Daoy (cell line): ENCODE measurements at regions not wholly inside any gene's neighbourhood (a gene's known extent, or its start where the extent isn't known, plus 50 kb on each side); places are given as distances from the start of the nearest gene placed in this dataset.
"Not testable (repeated sequence)": the region's sequence is repeated elsewhere in the genome, so short reads cannot be mapped to it uniquely, and the experiment has no call there.

ENCODE experiments used
- DNase-seq: peaks from one replicate; pipeline ENCODE4 v3.0.0-alpha.2; 2015; ENCODE audit warnings: low read depth

GRCh38 chr4:25981749-25982148 lies 67.7 kb downstream of the SMIM20 start:
- no peak for DNase-seq

DNA sequence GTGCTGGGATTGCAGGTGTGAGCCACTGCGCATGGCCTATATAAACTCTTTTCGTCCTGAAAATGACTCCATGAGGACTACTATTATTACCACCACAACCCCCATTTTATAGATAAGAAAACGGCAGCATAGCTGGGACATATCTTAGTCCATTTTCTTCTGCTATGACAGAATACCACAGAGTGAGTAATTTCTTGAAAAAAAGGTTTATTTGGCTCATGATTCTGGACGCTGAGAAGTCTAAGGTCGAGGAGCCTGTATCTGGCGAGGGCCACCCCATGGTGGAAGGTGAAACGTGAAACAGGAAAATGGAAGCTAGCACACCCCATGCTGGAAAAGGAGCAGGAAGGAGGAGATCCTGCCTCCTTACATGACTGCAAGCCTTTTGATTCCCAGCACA lies 68.9 kb downstream of the SMIM20 start:
- DNase-seq = no peak

DNA sequence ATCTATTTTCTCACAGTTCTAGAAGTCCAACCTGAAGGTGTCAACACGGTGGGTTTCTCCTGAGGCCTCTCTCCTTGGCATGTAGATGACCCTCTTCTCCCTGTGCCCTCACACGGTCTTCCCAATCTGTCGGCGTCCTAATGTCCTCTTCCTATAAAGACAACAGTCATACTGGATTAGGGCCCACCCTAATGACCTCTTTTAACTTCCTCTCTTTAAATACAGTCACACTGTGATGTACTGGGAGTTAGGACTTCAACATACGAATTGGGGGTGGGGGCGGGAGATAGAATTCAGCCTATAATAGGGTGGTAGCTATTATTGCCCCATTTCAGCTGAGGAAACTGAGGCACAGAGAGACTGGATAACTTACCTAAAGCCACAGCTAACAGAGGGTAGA lies 70.2 kb downstream of the SMIM20 start:
- no peak for DNase-seq

DNA sequence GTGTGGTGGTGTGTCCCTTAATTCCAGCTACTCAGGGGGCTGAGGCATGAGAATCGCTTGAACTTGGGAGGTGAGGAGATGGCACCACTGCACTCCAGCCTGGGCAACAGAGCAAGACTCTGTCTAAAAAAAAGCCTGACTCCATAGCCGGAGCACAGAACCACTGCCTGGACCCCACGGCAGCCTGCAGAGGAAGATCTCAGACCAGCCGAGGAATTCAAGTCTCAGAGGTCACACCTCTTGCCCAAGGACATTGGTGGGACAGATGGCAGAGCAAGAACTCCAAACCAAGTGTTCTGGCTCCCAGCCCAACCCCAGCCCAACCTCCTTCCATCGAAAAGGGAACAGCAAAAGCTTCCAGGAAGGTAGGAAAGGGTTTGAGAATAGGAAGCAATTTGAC lies 70.8 kb downstream of the SMIM20 start:
- DNase-seq = no peak

DNA sequence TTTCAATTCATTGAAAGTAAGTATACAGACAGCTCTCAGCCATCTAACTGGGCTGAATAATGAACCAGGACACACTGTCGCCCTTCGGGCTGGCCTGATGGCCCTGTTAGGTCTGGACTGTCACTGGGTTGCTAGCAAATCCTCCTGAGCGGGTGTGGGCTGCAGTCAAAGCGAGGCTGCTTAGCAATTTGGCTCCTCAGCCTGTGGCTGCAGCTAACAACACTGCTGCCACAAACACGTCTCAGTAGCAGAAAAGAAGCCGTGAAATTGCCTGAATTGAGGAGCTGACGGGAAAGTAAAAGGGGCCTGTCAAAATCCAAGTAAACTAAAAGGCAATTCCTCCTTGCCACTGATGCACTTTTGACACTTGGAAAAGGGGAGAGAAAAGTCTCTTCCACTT lies 72.8 kb downstream of the SMIM20 start:
- no peak for DNase-seq

DNA sequence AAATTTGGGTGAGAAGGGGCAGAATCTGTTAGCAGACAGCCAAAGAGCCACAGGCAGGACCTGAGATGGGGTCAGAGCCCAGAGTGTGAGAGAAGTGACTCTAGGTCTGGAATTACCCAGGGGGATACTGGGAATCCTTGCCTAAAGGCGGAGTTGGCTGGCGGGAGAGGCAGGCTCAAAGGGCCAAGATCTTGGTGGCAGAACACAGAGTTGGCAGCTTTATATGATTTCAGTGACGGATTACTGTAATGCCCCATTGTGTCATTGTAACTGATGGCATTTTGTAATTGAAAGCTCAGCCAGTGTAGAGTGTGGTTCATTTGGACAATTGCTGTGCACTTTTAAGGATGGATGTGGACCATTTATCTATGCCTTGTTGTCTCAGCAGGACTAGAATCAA lies 77.3 kb downstream of the SMIM20 start:
- no peak for DNase-seq

DNA sequence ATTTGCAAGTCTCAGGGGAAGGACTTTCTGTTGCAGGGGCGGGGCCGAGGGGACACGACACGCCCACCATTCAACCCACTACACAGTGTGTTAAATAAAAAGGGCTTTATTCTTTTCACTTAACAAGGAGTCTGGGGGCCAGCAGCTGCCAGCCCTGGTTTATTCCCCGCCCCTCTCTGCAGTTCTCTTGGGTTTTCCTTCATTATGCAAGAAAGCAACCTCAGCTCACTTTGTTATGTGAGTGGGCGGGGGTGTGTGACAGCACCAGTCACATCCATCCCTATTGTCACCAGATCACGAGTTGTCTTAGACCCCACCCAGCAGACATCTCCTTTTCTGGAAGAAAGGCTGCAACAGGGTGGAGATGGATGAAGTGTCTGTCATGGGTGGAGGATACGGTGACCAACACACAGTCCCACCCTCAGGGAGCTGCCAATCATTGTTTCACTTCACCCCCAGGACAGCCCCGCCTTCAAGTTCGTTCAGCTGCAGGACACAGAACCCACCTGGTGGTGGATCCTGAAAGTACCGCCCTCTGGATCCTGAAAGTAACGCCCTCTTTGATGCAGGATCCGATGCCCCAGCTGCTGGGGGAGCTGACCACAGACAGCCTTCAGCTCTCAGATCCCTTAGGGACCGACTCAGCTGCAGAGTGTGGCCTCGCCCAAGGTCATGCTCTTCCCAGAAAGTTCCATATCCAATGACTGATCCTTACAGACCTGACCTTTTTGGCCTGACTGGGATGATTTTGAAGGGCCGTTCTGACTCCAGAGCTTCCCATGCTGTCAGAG lies 79.6 kb downstream of the SMIM20 start:
- DNase-seq = peak; percentile 32

DNA sequence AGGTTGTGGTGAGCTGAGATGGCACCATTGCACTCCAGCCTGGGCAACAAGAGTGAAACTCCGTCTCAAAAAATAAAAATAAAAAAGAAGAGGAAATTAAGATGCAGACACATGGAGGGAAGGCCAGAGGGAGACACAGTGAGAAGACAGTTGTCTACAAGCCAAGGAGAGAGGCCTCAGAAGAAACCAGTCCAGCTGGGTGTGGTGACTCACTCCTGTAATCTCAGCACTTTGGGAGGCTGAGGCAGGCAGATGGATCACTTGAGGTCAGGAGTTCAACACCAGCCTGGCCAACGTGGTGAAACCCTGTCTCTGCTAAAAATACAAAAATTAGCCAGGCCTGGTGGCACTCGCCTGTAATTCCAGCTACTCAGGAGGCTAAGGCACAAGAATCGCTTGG lies 80.6 kb downstream of the SMIM20 start:
- peak; percentile 30 for DNase-seq

- no peak for DNase-seq
These were observed 86.4 kb downstream of the SMIM20 start for GRCh38 chr4:26000274-26000950.

DNA sequence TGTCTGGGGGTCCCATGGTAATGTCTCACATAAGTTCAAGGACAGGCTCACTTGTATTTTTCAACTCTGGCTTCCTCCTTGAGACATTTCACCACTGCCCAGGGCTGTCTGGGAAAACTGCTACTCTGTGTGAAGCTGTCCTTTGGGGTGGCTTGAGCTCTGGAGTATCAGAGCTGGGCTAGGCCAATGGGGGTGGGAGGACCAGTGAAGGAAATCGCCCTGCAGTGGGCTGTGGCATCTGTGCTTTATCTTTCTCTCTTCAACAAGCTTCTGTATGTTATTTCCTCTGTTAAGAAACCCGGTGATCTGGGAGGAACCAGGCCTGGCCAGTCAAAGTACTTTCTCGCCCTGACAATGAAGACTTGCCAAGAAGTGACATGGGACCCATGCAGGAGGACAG lies 87.4 kb downstream of the SMIM20 start:
- DNase-seq = no peak

DNA sequence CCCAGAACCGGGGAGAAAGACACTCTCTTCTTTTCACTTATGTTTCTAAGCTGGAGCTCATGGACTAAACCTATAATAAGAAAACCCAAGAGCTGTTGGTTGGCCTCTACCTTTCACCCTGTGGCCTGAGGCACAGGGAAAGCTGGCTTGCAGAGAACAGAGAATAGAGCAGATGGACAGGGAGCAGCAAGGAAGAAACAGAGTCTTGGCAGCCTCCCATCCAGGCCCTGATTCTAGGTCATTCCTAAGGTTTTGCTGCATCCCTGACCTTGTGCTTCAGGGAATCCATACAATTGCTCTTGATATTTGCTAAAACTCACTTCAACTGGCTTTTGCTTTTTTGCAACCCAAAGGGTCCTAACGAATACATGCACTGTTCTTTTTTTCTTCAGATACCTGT lies 87.8 kb downstream of the SMIM20 start:
- DNase-seq = no peak

GRCh38 chr4:26003056-26003455 lies 89.0 kb downstream of the SMIM20 start:
- no peak for DNase-seq

DNA sequence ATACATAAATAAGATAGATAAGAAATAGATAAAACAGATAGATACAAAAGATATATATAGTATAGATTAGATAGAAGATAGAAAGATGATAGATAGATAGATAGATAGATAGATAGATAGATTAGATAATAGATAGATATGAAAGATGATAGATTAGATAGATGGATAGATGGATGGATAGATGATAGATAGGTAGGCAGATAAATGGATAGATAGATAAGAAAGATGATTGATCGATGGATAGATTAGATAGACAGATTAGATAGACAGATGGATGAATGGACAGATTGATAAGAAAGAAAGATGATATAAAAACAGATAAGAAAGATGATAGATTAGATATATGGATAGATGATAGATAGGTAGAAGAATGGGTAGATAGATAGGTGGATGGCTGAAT lies 90.3 kb downstream of the SMIM20 start:
- DNase-seq = no peak

DNA sequence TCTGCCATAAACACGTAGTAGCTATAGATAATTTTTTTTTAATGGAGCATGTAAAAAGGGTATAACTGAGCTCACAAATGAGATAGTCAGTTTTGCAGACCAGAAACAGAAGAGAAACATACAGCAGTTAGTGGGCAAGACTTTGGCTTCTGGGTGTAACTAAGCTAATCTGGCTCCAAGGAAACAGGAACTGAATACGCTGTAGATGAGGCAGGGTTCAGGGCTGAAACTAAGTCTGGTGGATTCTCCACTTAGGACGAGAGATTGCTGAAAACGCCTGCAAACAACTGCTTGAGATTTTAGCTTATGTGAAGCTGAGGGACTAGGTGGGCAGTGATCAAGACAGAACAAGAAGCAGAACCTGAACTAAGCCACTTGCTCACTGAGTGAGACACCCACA lies 91.7 kb downstream of the SMIM20 start:
- DNase-seq = no peak

- no peak for DNase-seq
These were observed 94.7 kb downstream of the SMIM20 start for GRCh38 chr4:26008737-26009136.

DNA sequence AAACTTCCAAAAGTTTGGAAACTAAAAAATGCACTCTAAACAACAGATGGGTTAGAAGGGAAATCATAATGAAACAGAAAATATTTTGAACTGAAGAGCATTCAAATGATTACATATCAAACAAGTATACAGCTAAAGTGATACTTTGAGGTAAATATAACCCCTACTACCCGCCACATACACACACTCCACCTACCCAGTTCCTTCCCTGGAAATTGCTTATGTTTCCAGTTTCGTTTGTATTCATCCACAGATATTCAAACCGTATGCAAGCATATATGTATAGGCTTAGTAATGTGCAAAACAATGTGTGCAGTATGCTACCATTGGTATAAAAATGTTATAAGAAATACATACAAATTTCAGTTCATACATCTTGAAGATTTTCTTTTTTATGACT lies 95.5 kb downstream of the SMIM20 start:
- no peak for DNase-seq

DNA sequence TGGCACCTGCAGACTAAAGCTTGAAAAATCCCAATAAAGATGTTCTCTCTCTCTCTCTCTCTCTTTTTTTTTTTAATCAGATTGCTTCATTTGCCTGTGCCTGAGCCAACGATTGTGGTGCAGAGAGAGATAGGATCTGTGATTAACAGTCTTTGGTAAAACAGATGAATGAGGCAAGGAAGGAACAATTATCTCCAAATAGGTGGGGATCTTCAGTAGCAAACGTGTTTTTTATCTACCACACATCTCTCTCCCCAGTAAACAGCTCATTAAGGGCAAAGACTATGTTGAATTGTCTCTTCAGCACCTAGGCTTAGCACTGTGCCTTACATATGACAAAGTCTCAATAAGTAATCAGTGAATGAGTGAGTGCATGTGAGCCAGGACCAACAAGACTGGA lies 96.3 kb downstream of the SMIM20 start:
- no peak for DNase-seq

DNA sequence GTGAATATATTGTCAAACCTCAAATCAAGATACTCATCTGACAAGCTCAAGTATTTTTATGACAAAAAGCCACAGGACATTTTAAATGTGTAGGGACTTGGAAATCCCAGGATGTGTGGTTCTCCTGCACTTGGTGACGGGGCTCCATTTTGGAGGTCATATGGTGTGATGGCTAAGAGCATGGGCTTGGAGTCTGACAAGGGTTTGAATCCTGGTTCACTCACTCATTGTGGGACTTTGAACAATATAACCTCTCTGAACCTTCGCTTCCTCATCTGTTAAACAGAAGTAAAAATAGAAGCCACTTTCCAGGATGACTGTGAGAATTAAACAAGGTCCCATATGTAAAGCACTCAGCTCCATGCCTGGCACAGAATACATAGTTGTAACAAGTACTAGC lies 99.6 kb downstream of the SMIM20 start:
- no peak for DNase-seq

- DNase-seq = peak; percentile 52
These were observed 101.2 kb downstream of the SMIM20 start for GRCh38 chr4:26015133-26015651.

GRCh38 chr4:26015906-26016305 lies 101.9 kb downstream of the SMIM20 start:
- DNase-seq = no peak

DNA sequence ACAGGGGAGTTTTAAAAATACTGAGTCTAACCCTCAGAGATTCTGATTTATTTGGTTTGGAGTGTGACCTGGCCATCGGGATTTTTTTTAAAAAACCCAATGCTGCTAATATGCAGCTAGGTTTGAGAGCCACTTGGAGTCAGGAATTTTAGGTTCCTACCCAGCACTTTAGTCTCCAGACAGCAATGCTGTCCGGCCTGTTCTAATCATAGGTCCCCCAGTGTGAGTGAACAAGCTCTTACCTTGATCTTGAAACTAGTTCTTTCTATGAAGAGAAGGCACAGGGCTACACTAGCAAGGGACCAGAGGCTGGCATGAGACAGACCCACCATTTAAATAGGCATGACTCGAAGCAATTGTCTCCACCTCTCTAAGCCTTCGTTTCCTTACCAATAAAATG lies 103.5 kb downstream of the SMIM20 start:
- DNase-seq = no peak

GRCh38 chr4:26017961-26018700 lies 104.1 kb downstream of the SMIM20 start:
- DNase-seq = not testable (repeated sequence)
